ENCODE measurements at regions not wholly inside any gene's neighbourhood (a gene's known extent, or its start where the extent isn't known, plus 50 kb on each side); places are given as distances from the start of the nearest gene placed in this dataset.

DNA sequence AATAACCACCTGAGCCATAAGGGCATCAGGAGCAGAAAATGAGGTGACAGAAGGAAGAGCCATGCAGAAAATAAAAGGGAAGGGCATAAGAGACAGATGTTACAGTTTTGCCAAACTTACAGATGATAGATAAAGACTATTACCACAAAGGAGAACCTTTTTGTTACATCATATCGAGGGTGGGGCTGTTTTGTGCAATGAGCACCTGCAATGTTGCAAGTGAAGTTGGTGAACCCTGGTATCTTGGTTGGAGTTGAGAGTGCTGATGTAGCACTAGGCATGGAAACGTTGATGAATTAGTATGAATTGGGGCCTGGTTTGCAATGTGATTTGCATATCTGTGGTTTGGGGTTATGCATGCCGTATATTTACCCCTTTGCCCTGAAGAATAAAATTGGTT lies 119.8 kb upstream of the TEX13D start:
- TF ChIP-seq, protein P1, sequence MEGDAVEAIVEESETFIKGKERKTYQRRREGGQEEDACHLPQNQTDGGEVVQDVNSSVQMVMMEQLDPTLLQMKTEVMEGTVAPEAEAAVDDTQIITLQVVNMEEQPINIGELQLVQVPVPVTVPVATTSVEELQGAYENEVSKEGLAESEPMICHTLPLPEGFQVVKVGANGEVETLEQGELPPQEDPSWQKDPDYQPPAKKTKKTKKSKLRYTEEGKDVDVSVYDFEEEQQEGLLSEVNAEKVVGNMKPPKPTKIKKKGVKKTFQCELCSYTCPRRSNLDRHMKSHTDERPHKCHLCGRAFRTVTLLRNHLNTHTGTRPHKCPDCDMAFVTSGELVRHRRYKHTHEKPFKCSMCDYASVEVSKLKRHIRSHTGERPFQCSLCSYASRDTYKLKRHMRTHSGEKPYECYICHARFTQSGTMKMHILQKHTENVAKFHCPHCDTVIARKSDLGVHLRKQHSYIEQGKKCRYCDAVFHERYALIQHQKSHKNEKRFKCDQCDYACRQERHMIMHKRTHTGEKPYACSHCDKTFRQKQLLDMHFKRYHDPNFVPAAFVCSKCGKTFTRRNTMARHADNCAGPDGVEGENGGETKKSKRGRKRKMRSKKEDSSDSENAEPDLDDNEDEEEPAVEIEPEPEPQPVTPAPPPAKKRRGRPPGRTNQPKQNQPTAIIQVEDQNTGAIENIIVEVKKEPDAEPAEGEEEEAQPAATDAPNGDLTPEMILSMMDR (IDR thresholded peaks at IDR 0.05; ENCODE audit: low read length) = no peak
- no peak for TF ChIP-seq EZH2 (IDR thresholded peaks at IDR 0.05; ENCODE audit: borderline replicate concordance, low read length)
